AG04450 (cell line): ENCODE measurements at regions not wholly inside any gene's neighbourhood (a gene's known extent, or its start where the extent isn't known, plus 50 kb on each side); places are given as distances from the start of the nearest gene placed in this dataset.
"Not testable (repeated sequence)": the region's sequence is repeated elsewhere in the genome, so short reads cannot be mapped to it uniquely, and the experiment has no call there.

Source experiments
- CTCF ChIA-PET: fragments of 300-600, 350-600 bp; formaldehyde crosslinking; extraction: SDS; loops from one replicate; lab custom pipeline; 2022; ENCODE audit warnings: antibody characterized with exemption, inconsistent platforms; lab: Charles Lee
- POLR2A ChIA-PET: fragments of 350-600 bp; formaldehyde crosslinking; extraction: SDS; loops from one replicate; lab custom pipeline; 2021; ENCODE audit warnings: antibody characterized with exemption, inconsistent platforms; lab: Yijun Ruan, JAX
- DNase-seq: peaks from one replicate; pipeline ENCODE4 v3.0.0-alpha.2; 2011; ENCODE audit warnings: low read depth, low spot score
- H3K27ac ChIP-seq: one replicate; pipeline ENCODE4 v1.5.1; 2012; ENCODE audit warnings: low read depth, low read length, control low read depth
- H3K27me3 ChIP-seq: one replicate; pipeline ENCODE4 v1.6.0; 2012; ENCODE audit warnings: low read length; ENCODE audit not compliant: control insufficient read depth, insufficient read depth
- H3K4me3 ChIP-seq: 2 replicates; pipeline ENCODE4 v1.5.1; 2011; ENCODE audit warnings: mild to moderate bottlenecking, low read depth, low read length, control low read depth
- H3K9me3 ChIP-seq: 2 replicates; pipeline ENCODE4 v1.5.1; 2012; ENCODE audit warnings: low read length; ENCODE audit not compliant: control insufficient read depth, insufficient read depth
- TF ChIP-seq, protein P1 (sequence below): IDR thresholded peaks from 2 replicates; pipeline ENCODE4 v1.5.1; 2011; ENCODE audit warnings: low read depth, low read length, control low read depth, inconsistent platforms

DNA sequence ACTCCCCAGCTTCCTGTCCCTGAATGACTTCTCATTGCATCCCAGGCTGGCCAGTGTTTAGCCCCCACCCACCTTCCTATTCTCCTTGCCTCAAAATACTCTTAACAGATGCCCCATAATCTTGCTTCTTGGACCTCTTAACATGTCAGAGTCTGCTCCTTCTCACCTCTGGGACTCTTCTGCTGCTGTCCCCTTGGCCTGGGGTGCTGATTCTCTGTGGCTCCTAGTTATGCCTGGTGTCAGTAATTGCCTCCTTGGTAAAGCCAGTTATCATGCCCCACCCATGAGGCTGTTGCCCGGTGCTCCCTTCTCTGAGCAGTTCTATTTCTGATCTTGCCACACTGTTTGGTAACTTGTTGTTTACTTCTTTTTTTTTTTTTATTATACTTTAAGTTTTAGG, 256.8 kb downstream of the STIM2 start:
- H3K4me3 ChIP-seq: no peak overlapping the region
- TF ChIP-seq, protein P1, sequence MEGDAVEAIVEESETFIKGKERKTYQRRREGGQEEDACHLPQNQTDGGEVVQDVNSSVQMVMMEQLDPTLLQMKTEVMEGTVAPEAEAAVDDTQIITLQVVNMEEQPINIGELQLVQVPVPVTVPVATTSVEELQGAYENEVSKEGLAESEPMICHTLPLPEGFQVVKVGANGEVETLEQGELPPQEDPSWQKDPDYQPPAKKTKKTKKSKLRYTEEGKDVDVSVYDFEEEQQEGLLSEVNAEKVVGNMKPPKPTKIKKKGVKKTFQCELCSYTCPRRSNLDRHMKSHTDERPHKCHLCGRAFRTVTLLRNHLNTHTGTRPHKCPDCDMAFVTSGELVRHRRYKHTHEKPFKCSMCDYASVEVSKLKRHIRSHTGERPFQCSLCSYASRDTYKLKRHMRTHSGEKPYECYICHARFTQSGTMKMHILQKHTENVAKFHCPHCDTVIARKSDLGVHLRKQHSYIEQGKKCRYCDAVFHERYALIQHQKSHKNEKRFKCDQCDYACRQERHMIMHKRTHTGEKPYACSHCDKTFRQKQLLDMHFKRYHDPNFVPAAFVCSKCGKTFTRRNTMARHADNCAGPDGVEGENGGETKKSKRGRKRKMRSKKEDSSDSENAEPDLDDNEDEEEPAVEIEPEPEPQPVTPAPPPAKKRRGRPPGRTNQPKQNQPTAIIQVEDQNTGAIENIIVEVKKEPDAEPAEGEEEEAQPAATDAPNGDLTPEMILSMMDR: no peak
- no peaks in the 10 kb centered on the region; the same call in 1 of the 2 replicates for H3K9me3 ChIP-seq
- CTCF ChIA-PET: no interaction called here
- DNase-seq: no peak
- H3K27ac ChIP-seq: no peak overlapping the region
- no peaks in the 10 kb centered on the region for H3K27me3 ChIP-seq
- POLR2A ChIA-PET: no interaction called here

DNA sequence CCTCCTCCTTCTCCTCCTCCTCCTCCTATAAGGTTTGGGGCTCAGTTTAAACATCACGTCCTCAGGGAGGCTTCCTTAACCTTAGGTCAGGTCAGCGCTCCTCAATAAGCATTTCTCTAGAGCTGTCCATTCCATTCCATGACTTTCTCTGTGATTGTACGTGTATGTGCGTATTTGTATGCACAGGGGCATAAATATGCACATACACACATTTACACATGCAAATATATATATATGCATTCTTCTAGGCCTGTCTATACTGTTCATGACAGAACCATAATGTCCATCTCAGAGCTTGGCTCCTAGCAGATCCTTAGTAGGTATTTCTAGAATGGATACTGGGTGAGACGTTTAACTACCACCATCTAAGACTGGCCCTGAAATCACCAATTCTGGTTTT, 258.6 kb downstream of the STIM2 start:
- no peak overlapping the region for H3K4me3 ChIP-seq
- no peak overlapping the region for H3K27ac ChIP-seq
- CTCF ChIA-PET: no interaction called here
- POLR2A ChIA-PET: no interaction called here
- no peaks in the 10 kb centered on the region for H3K27me3 ChIP-seq
- DNase-seq: no peak
- TF ChIP-seq, protein P1: no peak
- no peaks in the 10 kb centered on the region; the same call in 1 of the 2 replicates for H3K9me3 ChIP-seq

DNA sequence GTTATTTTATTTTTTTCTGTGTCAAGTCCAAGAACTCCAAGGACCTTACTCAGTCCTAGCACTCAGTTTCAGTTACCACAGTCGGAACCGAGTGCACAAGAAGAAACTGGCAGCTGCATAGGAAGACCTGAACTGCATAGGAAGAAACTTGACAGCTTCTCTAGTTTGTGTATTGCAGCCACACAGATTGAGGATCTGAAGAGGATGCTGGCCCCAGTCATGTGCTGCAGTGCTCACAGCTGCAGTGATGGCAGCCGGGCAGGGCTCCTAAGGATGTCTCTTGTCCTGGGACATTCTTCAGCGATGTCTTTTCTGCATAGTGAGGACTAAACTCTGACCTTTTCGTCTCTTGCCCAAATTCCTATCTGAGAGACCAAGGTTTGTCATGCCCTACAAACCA, 261.2 kb downstream of the STIM2 start:
- DNase-seq: no peak
- POLR2A ChIA-PET: no interaction called here
- Histone ChIP-seq H3K9me3 (no peaks in the 10 kb centered on the region; the same call in 1 of the 2 replicates), H3K27ac (no peak overlapping the region), H3K4me3 (no peak overlapping the region), H3K27me3 (no peaks in the 10 kb centered on the region)
- TF ChIP-seq, protein P1: no peak
- CTCF ChIA-PET: no interaction called here

DNA sequence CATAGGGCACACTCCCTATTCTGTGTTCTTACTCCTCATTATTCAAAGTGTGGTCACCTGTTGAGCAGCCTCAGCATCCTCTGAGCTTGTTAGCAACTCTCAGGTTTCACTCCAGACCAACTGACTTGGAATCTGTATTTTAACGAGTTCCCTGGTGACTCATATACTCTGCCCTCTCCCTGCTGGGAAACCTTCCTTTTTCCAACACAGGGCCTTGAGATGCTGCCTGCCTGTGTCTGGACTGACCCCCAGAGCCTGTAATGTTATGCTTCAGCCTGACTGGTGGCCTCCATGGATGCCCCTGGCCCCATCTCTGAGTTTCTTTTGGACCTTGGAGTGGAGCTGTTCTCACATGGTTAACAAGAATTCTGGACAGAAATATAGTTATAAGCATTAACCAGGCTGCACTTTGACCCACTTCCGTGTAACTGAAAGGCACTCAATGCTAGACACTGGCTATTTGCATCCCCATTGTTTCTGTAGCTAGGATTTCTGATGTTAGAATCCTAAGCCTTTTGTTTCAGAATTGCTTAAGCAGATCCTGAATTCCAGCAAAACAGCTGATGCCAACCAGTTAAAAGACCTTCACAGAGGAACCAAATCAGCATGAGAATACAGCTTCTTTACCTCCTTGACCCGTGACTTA, 262.6 kb downstream of the STIM2 start:
- no peaks in the 10 kb centered on the region; the same call in 1 of the 2 replicates for H3K9me3 ChIP-seq
- ChIA-PET POLR2A (no interaction called here), CTCF (no interaction called here)
- no peak for DNase-seq
- no peak overlapping the region for H3K4me3 ChIP-seq
- no peaks in the 10 kb centered on the region for H3K27me3 ChIP-seq
- H3K27ac ChIP-seq: no peak overlapping the region
- TF ChIP-seq, protein P1: no peak

DNA sequence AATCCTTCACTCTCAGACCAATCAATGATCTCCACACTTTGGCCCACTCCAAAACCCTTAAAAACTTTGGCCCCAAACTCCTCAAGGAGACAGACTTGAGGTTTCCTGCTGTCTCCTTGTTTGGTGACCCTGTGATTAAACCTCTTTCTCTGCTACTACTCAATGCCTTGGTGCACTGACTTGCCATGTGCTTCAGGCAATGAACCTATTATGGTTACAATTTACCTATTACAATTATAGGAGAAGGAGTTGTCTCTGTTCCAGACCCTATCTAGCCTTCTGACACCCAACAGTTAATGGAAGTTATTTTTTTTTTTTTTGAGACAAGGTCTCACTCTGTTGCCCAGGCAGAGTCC, 263.1 kb downstream of the STIM2 start:
- CTCF ChIA-PET: no interaction called here
- Histone ChIP-seq H3K9me3 (no peaks in the 10 kb centered on the region; the same call in 1 of the 2 replicates), H3K27me3 (no peaks in the 10 kb centered on the region), H3K4me3 (no peak overlapping the region), H3K27ac (no peak overlapping the region)
- no peak for DNase-seq
- TF ChIP-seq, protein P1: no peak
- POLR2A ChIA-PET: no interaction called here

DNA sequence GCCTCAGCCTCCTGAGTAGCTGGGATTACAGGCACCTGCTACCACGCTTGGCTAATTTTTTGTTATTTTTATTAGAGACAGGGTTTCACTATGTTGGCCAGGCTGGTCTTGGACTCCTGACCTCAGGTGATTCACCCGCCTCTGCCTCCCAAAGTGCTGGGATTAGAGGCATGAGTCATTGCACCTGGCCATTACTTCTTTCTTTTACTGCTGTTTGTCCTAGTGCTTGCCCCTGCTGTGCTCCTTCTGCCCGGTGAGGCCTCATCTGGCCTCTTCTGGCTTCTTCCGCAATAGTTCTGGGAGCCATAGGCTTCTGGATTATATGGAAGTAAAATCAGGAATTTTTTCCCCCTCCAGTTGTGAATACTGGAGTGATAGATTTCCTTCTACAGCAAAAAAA, 266.3 kb downstream of the STIM2 start:
- POLR2A ChIA-PET, CTCF ChIA-PET, DNase-seq: not testable (repeated sequence)

More for the DNA sequence above, 266.3 kb downstream of the STIM2 start:
- H3K9me3 ChIP-seq, H3K27me3 ChIP-seq, H3K4me3 ChIP-seq, H3K27ac ChIP-seq: not testable (repeated sequence)
